ENCODE measurements at regions not wholly inside any gene's neighbourhood (a gene's known extent, or its start where the extent isn't known, plus 50 kb on each side); places are given as distances from the start of the nearest gene placed in this dataset.

DNA sequence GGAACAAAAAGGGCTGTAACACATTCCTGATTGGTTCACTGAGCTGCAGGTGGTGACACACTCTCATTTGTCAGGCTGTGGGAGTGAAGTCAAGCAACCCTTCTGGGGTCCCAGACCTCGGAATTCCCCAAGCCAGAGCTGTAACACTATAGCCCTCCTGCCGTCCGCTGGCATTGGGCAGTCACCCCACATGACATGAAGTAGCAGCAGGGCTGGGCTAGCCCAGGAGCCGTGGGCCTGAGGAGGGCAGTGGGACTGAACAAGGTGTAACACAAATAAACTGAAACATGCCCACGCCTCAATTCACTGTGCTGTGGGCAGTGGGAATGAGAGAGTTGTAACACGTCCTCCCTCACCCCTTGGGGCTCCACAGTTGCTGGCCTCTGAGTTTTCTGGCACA lies 689.1 kb upstream of the EYS start:
- no peak for TF ChIP-seq BHLHE40 (IDR thresholded peaks at IDR 0.05; ENCODE audit: borderline replicate concordance)
- no peak for TF ChIP-seq FOXA1 (IDR thresholded peaks at IDR 0.05)
- no peak for TF ChIP-seq ELF4 (IDR thresholded peaks at IDR 0.05)
